Psoas muscle (tissue), 7 donors: ENCODE measurements at regions not wholly inside any gene's neighbourhood (a gene's known extent, or its start where the extent isn't known, plus 50 kb on each side); places are given as distances from the start of the nearest gene placed in this dataset.

ENCODE experiments used
- ATAC-seq, 4 donors: fragments of 200-7000 bp; cut with Tn5 transposase; one replicate each; pipeline ENCODE4 v1.9.1; 2020; ENCODE audit warnings: moderate library complexity in 3 of 4, mild to moderate bottlenecking in 2 of 4
- DNase-seq, 2 donors: peaks; one replicate each; pipeline ENCODE4 v3.0.0-alpha.2; 2020
- H3K27ac ChIP-seq: fragments of 200-600 bp; one replicate; pipeline ENCODE4 v1.8.0; 2022
- H3K27me3 ChIP-seq, 3 donors: fragments of 200-600 bp in 1 of 3; one replicate each; pipeline versions ENCODE4 v1.6.1 to v1.8.0; 2013 to 2022; ENCODE audit warnings: low read length in 2 of 3, mild to moderate bottlenecking in 2 of 3, moderate library complexity in 1 of 3; ENCODE audit not compliant: insufficient read depth in 3 of 3
- H3K36me3 ChIP-seq, 2 donors: fragments of 200-600 bp in 1 of 2; one replicate each; pipeline versions ENCODE4 v1.6.1 to v1.8.0; 2013 to 2022; ENCODE audit warnings: low read depth in 1 of 2, mild to moderate bottlenecking in 1 of 2, moderate library complexity in 1 of 2; ENCODE audit not compliant: insufficient read depth in 1 of 2
- H3K4me1 ChIP-seq: fragments of 200-600 bp; one replicate; pipeline ENCODE4 v1.8.0; 2022
- H3K4me3 ChIP-seq: fragments of 200-600 bp; one replicate; pipeline ENCODE4 v1.8.0; 2022; ENCODE audit warnings: mild to moderate bottlenecking
- H3K9me3 ChIP-seq: fragments of 200-600 bp; one replicate; pipeline ENCODE4 v1.8.0; 2022
- CTCF ChIP-seq: fragments of 200-600 bp; IDR thresholded peaks from one replicate; pipeline ENCODE4 v1.8.0; 2022; ENCODE audit warnings: antibody characterized with exemption
- WGBS, 3 donors: extraction: QIAGEN DNeasy Blood & Tissue Kit; methylation state at CpG; one replicate each; pipeline versions ENCODE4 v1.1.6 to v1.1.7; 2013; 5-methylcytosine and 5-hydroxymethylcytosine counted together
- intact Hi-C, 2 donors: fragments of 100-400 bp; cut with DNase I; formaldehyde crosslinking; loops; one replicate each; pipeline versions ENCODE4 v1.11.0 to v1.14.2; 2022
- donor health status: healthy with polysubstance abuse.
- donor health status: DM: no; HTN: no; CAD: no; lungs with moderate emphysema.
- donor health status: Bipolar disorder and iron deficiency.
- donor health status: healthy.
- donor health status: DM: yes; HTN: yes; CAD: no.
- donor health status: DM: no; HTN: no; CAD: no.
- donor health status: DM: yes; HTN: yes; CAD: no.

- Histone ChIP-seq H3K4me1 (no peaks in the 10 kb centered on the region), H3K9me3 (no peaks in the 10 kb centered on the region), H3K4me3 (no peak overlapping the region), H3K27ac (no peak overlapping the region), H3K27me3 (no peaks in the 10 kb centered on the region), H3K36me3 (no peaks in the 10 kb centered on the region)
- whole genome bisulfite sequencing, 3 donors: 6 to 21% (median 12%) methylated on average over 1 of the region's 1 CpG
- DNase-seq: no peak
- intact Hi-C loops: no loop called here
- no peak for ATAC-seq
- TF ChIP-seq CTCF: no peak
Observed at GRCh38 chr6:114595186-114595585, 252.4 kb upstream of the HS3ST5 start.

GRCh38 chr6:114592506-114592905 lies 249.7 kb upstream of the HS3ST5 start:
- no peak for TF ChIP-seq CTCF
- no peak overlapping the region for H3K4me3 ChIP-seq
- no peak overlapping the region for H3K27ac ChIP-seq
- no peak for DNase-seq
- no peak for ATAC-seq
- no peaks in the 10 kb centered on the region for H3K4me1 ChIP-seq
- WGBS, 3 donors: 61 to 66% (median 64%) methylated on average over 4 of the region's 4 CpGs
- intact Hi-C loops: no loop called here
- H3K9me3 ChIP-seq: no peaks in the 10 kb centered on the region
- H3K27me3 ChIP-seq: no peaks in the 10 kb centered on the region
- H3K36me3 ChIP-seq: no peaks in the 10 kb centered on the region

GRCh38 chr6:114588726-114589125 lies 245.9 kb upstream of the HS3ST5 start:
- ATAC-seq (no peak), DNase-seq (no peak)
- Histone ChIP-seq H3K27ac (no peak overlapping the region), H3K4me1 (no peaks in the 10 kb centered on the region), H3K4me3 (no peak overlapping the region), H3K9me3 (no peaks in the 10 kb centered on the region), H3K36me3 (no peaks in the 10 kb centered on the region), H3K27me3 (no peaks in the 10 kb centered on the region)
- TF ChIP-seq CTCF: no peak
- WGBS, 3 donors: 19 to 34% (median 22%) methylated on average over 5 of the region's 5 CpGs
- intact Hi-C loops: no loop called here

GRCh38 chr6:114586298-114586697 lies 243.5 kb upstream of the HS3ST5 start:
- WGBS, 3 donors: 58 to 61% (median 58%) methylated on average over 2 of the region's 2 CpGs
- DNase-seq: no peak
- Histone ChIP-seq H3K27me3 (no peaks in the 10 kb centered on the region), H3K9me3 (no peaks in the 10 kb centered on the region), H3K4me3 (no peak overlapping the region), H3K27ac (no peak overlapping the region), H3K4me1 (no peaks in the 10 kb centered on the region), H3K36me3 (no peaks in the 10 kb centered on the region)
- no peak for ATAC-seq
- TF ChIP-seq CTCF: no peak
- intact Hi-C loops: no loop called here

GRCh38 chr6:114581293-114581692 lies 238.5 kb upstream of the HS3ST5 start:
- no peaks in the 10 kb centered on the region for H3K36me3 ChIP-seq
- H3K27ac ChIP-seq: no peak overlapping the region
- DNase-seq: no peak
- H3K27me3 ChIP-seq: no peaks in the 10 kb centered on the region
- H3K9me3 ChIP-seq: no peaks in the 10 kb centered on the region
- 39 to 42% (median 40%) methylated on average over 2 of the region's 2 CpGs for WGBS, 3 donors
- TF ChIP-seq CTCF: no peak
- H3K4me1 ChIP-seq: no peaks in the 10 kb centered on the region
- intact Hi-C loops: no loop called here
- ATAC-seq: no peak
- no peak overlapping the region for H3K4me3 ChIP-seq
